AG09309 (cell line): ENCODE measurements at regions not wholly inside any gene's neighbourhood (a gene's known extent, or its start where the extent isn't known, plus 50 kb on each side); places are given as distances from the start of the nearest gene placed in this dataset.
A peak's percentile ranks its signal among the peaks of the same experiment; 100 is the strongest.

Experiments used
- DNase-seq: peaks from one replicate; pipeline ENCODE4 v3.0.0-alpha.2; 2010; ENCODE audit warnings: low read depth
- H3K4me3 ChIP-seq: 2 replicates; pipeline ENCODE4 v1.5.1; 2011; ENCODE audit warnings: mild to moderate bottlenecking, low read depth, low read length, moderate library complexity; ENCODE audit not compliant: control insufficient read depth
- CTCF ChIP-seq: IDR thresholded peaks from 2 replicates; pipeline ENCODE4 v1.5.1; 2011; ENCODE audit warnings: mild to moderate bottlenecking, low read depth, low read length, inconsistent platforms; ENCODE audit not compliant: insufficient read depth, control insufficient read depth; ENCODE audit errors: missing control alignments

GRCh38 chr16:51886456-51886855 lies 660.5 kb downstream of the TOX3 start:
- no peak for TF ChIP-seq CTCF
- no peak for DNase-seq
- H3K4me3 ChIP-seq, result no peak overlapping the region

GRCh38 chr16:51884773-51885172 lies 662.2 kb downstream of the TOX3 start:
- TF ChIP-seq CTCF, result no peak
- no peak for DNase-seq

GRCh38 chr16:51881731-51882130 lies 665.2 kb downstream of the TOX3 start:
- H3K4me3 ChIP-seq, result no peak overlapping the region
- DNase-seq, result no peak
- TF ChIP-seq CTCF, result no peak

More at GRCh38 chr16:51884773-51885172, 662.2 kb downstream of the TOX3 start:
- H3K4me3 ChIP-seq, result no peak overlapping the region

- no peak for TF ChIP-seq CTCF
- H3K4me3 ChIP-seq, result no peak overlapping the region
- peak; percentile 39 for DNase-seq
Observed at GRCh38 chr16:51880776-51881175, 666.2 kb downstream of the TOX3 start.

- H3K4me3 ChIP-seq, result no peak overlapping the region
Observed at GRCh38 chr16:51877686-51878085, 669.3 kb downstream of the TOX3 start.

GRCh38 chr16:51876934-51877333 lies 670.0 kb downstream of the TOX3 start:
- no peak overlapping the region for H3K4me3 ChIP-seq
- no peak for TF ChIP-seq CTCF
- no peak for DNase-seq

More at GRCh38 chr16:51877686-51878085, 669.3 kb downstream of the TOX3 start:
- DNase-seq, result no peak
- TF ChIP-seq CTCF, result no peak

- no peak overlapping the region for H3K4me3 ChIP-seq
- no peak for DNase-seq
- TF ChIP-seq CTCF, result no peak
Observed at GRCh38 chr16:51876601-51876875, 670.4 kb downstream of the TOX3 start.
